SH-SY5Y (cell line): ENCODE measurements at regions not wholly inside any gene's neighbourhood (a gene's known extent, or its start where the extent isn't known, plus 50 kb on each side); places are given as distances from the start of the nearest gene placed in this dataset.

Experiments
- GATA2 ChIP-seq: IDR thresholded peaks from 2 replicates; pipeline ENCODE4 v1.6.1; 2011; ENCODE audit warnings: mild to moderate bottlenecking, low read depth, low read length
- GATA3 ChIP-seq: IDR thresholded peaks from 2 replicates; pipeline ENCODE4 v1.6.1; 2011; ENCODE audit warnings: low read depth, mild to moderate bottlenecking, low read length, moderate library complexity

DNA sequence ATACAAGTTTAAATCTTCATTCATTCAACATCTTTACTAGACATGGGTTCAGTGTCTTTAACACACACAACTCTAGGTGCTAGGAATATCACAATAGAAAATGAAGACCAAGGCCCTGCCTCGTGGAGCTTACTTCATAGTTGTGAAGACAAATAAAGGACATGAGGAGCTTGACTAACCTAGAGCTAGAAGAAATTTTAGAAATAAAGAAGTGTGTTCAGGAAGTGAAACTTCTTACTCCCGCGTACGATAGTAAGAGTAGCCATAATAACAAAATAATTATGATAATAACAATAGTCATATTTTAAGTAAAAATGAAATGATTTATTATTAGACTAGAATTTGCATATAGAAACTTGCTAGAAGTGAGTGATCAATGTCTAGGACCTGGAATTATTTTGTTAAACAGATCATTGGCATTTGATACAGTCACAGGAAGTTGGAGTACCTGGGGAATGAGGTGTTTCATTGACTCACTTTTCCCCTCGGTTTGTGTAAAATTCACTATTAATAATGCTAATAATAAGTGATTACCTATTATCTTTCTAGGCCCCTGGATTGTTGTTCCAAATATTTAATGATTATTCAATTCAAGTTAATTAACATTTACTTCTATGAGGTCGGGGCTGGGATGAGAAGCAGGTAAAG is 331.3 kb downstream of the NSG2 start:
- TF ChIP-seq GATA2: no peak

DNA sequence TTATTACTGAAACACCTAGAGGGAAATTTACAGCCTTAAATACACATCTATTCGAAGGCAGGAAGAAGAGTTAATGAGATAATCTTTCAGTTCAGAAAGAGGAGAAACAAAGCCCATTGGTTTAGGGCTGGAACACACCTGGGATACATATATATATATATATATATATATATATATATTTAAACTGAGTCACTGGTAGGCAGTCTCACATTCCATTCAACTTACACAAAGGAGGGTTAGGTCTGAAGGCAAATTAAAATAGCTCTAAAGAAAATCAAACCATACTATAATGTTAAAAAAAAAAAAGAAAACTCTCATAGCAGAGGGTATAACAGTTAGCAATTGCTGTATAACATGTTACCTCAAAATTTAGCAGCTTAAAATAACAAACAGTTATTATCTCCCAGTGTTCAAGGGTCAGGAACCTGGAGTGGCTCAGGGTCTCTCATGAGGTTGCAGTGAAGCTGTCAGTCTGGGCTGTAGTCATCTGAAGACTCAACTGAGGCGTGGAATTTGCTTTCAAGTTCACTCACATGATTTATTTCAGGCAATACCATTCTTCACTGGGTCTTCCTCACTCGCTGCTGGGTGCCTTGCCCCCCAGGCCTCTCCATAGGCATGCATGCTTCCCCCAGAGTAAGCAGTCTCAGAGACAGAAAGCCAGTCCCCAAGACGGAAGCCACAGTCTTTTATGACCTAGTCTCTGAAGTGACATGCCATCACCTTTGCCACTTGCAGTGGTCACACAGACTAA is 332.8 kb downstream of the NSG2 start:
- TF ChIP-seq GATA3 (no peak), GATA2 (no peak)

DNA sequence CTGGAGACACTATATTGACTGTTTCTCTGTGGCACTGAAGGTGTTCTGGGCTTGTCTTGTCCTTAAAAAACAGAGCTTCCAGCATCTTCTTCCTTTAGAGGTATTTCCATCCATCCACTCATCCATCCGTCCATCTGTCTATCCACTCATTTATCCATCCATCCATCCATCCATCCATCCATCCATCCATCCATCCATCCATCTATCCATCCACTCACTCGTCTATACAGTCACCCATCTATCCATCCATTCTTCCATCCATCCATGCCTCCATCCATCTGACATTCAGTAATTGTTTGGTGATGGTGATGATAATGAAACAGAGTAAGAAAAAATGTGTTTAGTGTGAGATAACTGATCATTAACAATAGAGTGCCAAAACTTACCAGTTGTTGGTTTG is 334.8 kb downstream of the NSG2 start:
- no peak for TF ChIP-seq GATA2
- TF ChIP-seq GATA3: no peak

DNA sequence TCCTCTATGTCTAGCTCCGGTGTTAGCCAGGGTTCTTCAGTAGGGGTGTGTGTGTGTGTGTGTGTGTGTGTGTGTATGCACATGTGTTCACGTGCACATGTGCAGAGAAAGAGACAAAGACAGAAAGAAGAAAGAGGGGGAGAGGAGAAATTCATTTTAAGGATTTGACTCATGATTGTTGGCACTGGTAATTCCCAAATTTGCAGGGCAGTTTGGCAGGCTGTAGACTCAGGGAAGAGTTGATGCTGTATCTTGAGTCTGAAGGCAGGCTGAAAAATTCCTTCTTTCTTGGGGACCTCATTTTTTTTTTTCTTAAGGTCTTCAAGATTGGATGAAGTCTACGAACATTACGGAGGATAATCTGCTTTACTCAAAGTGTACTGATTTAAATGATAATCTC is 335.7 kb downstream of the NSG2 start:
- no peak for TF ChIP-seq GATA3
- no peak for TF ChIP-seq GATA2

DNA sequence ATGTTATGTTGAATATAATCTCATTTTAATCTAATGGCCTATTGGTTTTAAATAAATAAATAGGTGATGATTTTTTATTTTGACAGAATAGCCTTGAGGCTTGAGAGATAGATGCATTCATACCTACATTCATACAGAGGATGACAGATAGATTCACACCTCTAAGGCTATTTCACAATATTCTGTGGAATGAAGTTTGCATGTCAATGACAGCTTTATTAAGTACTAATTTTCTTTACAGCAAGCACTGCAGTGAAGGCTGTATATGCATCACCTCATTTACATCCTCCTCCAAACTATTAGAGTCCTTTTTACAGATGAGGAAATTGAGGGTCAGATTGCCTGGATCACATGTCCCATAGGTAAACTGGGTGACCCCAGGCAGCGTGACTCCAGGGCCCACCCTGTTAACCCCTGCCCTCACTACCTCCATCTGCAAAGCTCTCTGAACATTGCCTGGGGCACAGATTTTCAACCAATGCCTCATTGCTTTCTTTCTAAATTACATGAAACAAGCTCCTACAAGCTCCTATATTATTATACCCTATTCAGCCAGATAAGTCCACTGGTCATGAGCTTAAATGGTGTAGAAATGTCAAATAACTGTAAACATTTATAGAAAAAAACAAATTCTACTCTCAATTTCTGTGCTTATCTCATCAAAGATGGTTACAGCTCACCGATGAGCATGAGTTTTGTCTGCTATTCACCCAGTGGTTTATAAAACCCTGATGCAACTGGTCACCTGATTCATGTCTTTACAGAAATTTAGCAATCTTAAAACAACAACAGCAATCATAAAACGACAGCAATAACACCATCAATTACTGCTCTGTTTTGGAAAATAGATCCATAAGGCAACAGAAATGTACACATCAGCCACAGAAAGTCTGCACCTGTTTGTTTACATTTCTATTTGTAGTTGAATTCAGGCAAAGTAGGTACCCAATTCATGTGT is 338.0 kb downstream of the NSG2 start:
- TF ChIP-seq GATA3 (no peak), GATA2 (no peak)

DNA sequence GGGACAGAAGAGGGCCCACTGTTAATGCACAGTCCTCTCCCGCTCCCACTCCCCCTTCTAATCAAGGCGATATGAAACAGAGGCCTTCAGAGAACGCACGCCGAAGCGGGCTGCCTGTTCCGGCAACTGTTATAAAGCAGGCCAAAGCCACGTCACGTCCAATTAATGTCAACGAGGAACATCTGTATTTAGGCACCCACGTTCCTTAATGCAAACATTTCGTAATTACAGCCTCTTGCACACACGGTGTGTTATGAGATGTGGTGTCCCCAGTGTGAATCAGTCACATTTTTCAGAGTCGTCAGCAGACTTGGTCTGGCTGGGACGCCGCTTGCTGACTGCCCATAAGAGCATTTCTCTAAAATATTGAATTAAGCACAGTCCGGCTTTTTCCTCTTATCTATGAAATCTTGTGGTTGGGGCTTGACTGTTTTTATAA is 339.0 kb downstream of the NSG2 start:
- TF ChIP-seq GATA2 (peak; percentile 90), GATA3 (peak; percentile 86; the same call in 1 of the 2 replicates)

DNA sequence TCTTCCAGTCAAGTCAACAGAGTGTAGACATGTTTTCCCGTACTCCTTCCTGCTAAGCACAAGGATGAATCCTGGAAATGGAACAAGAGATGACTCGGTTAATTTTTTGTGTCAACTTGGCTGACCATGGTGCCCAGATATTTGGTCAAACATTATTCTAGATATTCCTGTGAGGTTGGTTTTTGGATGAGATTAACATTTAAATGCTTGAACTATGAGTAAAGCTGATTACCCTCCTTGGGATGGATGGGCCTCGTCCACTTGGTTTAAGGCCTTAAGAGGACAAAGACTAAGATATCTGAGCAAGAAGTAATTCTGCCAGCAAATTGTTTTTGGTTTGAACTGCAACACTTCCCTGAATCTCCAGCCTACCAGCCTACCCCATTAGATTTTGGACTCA is 338.1 kb upstream of the MSX2 start:
- TF ChIP-seq GATA3 (no peak), GATA2 (no peak)

DNA sequence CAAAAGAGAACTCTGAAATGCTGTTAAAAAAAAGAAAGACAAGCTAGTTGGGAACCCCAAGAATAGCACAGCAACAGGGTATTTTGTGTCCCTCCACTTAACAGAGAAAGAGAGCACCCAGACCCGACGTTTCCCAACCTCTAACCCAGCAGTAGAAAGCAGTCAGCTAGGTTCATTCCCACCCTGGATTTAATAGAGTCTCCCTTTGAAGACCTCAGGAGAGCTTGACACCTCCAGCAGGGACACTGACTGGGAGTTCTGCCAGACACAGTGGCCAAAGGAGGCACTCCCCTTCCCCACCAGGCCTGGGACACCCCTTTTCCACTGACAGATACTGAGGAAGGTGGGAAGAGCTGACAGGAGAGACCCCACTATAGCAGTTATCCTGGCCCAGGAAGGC is 337.5 kb upstream of the MSX2 start:
- TF ChIP-seq GATA2: no peak
- TF ChIP-seq GATA3: no peak

DNA sequence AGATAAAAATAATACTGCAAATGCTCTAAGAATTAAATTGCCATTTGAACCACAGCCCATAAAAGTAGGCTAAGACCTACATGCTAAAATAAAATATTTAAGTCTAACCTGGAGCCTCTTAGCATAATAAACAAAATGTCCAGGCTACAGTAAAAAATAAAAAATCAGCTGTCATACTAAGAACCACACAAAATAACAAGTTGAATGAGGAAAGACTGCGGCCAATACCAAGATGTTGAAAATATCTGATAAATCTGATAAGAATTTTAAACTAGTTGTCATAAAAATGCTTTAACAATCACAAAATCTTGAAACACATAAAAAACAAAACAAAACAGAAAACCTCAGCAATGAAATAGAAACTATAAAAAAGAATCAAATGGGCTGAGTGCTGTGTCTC is 336.9 kb upstream of the MSX2 start:
- TF ChIP-seq GATA2 (no peak), GATA3 (no peak)

DNA sequence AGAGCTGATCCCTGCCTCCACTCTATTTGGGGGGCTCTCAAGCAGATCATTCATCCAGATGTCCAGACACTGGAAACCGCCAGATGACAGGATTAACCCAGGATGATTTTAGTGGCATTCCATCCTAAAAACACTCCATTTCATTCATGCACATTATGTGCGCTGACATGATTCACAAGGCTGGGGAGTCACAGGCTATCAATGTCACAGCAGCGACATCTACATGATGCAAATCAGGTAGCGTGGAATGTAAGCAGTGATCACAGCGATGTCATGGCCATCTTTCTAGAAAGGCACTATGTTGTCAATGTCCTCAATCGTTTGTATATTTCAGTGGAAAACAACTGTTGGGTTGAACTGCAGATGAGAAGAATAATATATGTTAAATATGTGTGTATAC is 331.5 kb upstream of the MSX2 start:
- no peak for TF ChIP-seq GATA3
- TF ChIP-seq GATA2: no peak

DNA sequence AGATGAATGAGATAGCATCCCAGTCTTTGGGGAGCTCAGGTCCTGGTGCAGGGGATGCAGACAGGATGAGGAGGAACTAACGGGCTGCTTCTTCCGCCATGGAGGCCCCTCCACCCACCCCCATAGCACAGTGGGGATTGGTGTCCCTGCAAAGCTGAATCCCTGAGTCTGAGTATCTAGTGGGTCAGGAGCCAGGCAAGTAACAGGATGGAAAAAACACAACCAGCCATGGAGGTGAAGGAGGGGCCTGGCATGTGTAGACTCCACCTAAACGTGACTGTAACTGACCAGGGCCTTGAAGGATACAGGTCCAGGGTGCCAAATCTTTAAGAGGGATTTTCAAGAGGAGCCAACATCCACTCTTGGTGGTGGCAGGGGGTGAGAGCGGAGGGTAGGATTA is 327.8 kb upstream of the MSX2 start:
- TF ChIP-seq GATA3 (no peak), GATA2 (no peak)

DNA sequence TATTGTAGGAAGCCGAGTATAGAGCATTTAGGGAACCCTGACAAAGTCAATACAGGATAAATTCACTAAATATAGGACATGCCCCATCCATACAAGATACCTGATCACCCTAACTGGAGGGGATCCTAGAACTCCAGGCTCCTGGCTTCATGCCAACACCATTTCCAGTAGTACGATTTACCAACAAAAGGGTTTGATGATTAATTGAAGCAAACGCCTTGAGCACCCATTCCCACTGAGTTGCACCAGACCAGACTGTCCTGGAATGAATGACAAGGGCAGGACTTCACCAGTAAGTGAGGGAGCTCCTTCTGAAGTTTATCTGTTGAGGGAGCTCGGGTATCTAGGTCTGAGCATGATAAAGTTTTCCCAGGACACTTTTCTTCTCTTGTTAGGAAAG is 327.2 kb upstream of the MSX2 start:
- TF ChIP-seq GATA3 (no peak), GATA2 (no peak)

DNA sequence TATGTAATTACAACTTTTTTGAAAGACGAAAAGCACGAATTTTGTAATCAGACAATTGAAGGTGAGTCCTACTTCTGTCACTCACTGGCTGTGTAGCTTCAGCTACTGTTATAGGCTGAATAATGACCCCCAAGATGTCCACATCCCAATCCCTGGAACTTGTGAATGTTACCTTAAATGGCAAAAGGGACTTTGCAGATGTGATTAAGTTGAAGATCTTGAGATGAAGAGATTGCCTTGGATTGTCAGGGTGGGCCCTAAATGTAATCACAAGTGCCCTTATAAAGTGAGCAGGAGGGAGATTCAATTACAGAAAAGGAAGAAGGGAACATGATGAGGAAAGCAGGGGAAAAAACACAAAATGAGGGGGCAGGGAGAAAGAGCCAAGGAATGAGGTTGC is 326.2 kb upstream of the MSX2 start:
- no peak for TF ChIP-seq GATA2
- TF ChIP-seq GATA3: no peak

DNA sequence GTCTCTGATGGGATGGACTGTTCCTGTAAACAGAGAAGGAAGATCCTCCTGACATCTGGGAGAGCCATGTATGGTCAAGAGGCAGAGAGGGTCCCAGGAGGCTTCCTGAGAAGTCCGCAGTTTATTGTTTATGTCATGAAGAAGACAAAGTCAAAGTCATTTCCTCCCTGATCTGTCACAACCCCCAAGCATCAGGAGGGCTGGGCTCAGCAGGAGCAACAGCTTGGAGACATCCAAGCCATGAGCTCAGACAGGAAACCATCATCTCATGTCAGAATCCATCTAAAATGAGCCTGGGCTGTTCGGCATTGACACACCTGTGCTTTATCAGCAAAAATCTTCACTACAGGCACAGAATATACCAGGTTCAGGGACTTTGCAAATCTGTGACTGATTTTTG is 325.0 kb upstream of the MSX2 start:
- TF ChIP-seq GATA2 (no peak), GATA3 (no peak)

DNA sequence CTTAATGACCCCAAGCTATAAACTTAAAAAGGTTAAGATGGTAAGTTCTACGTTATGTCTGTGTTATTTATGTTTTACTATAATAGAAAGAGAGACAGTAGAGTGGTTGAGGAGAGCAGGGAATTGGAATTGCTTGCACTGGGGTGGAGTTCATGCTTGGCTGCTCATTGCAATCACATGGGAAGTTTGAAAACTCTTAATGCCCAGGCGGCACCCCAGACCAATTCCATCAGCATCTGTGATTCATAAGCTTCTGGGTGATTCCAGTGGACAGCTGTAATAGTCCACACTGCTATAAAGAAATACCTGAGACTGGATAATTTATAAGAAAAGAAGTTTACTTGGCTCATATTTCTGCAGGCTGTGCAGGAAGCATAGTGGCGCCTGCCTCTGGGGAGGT is 323.9 kb upstream of the MSX2 start:
- no peak for TF ChIP-seq GATA2
- TF ChIP-seq GATA3: no peak

DNA sequence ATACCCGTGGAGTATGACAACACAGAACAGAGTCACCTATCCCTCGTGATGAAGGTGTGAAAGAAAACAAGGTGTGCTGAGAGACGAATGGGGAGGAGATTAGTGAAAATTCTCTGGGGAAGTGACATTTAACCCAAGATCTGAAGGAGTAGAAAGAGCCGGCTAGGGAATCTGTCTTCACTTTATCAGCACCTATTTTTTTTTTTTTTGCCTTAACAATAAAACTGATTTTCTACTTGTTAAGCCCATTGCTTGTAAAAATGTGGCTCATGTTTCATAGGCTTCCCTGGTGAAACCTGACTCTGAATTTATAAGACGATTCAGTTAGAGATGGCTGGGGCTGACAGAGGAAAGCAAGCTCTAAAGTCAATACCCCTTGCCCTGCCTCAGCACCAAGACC is 322.6 kb upstream of the MSX2 start:
- TF ChIP-seq GATA2 (no peak), GATA3 (no peak)
